AG09319 (cell line): ENCODE measurements at regions not wholly inside any gene's neighbourhood (a gene's known extent, or its start where the extent isn't known, plus 50 kb on each side); places are given as distances from the start of the nearest gene placed in this dataset.
"Not testable (repeated sequence)": the region's sequence is repeated elsewhere in the genome, so short reads cannot be mapped to it uniquely, and the experiment has no call there.

Experiments
- DNase-seq: peaks from one replicate; pipeline ENCODE4 v3.0.0-alpha.2; 2010; ENCODE audit warnings: low read depth; ENCODE audit errors: extremely low read depth
- CTCF ChIP-seq: IDR thresholded peaks from 2 replicates; pipeline ENCODE4 v1.5.1; 2011; ENCODE audit warnings: low read depth, mild to moderate bottlenecking, inconsistent platforms, low read length, moderate library complexity

- no peak for TF ChIP-seq CTCF
- no peak for DNase-seq
These were observed 995.1 kb upstream of the INTU start for GRCh38 chr4:126637706-126638105.

GRCh38 chr4:126647320-126647719 is 985.4 kb upstream of the INTU start:
- TF ChIP-seq CTCF = no peak
- no peak for DNase-seq

- DNase-seq = peak; percentile 3
- TF ChIP-seq CTCF = no peak
These were observed 984.9 kb upstream of the INTU start for GRCh38 chr4:126647756-126648397.

- TF ChIP-seq CTCF = no peak
- no peak for DNase-seq
These were observed 974.3 kb upstream of the INTU start for GRCh38 chr4:126658411-126658810.

GRCh38 chr4:126661194-126661593 is 971.6 kb upstream of the INTU start:
- DNase-seq = no peak
- TF ChIP-seq CTCF = no peak

- TF ChIP-seq CTCF = no peak
These were observed 967.9 kb upstream of the INTU start for GRCh38 chr4:126664839-126665238.

GRCh38 chr4:126670038-126670437 is 962.7 kb upstream of the INTU start:
- not testable (repeated sequence) for DNase-seq

More at GRCh38 chr4:126664839-126665238, 967.9 kb upstream of the INTU start:
- DNase-seq = no peak

- no peak for DNase-seq
- no peak for TF ChIP-seq CTCF
These were observed 954.1 kb upstream of the INTU start for GRCh38 chr4:126678618-126679017.
